Neural cell (in vitro differentiated cells): ENCODE measurements at regions not wholly inside any gene's neighbourhood (a gene's known extent, or its start where the extent isn't known, plus 50 kb on each side); places are given as distances from the start of the nearest gene placed in this dataset.

Source experiments
- EP300 ChIP-seq: fragments of 450-650 bp; conservative IDR thresholded peaks from 2 replicates; pipeline ENCODE4 v1.6.1; 2014; ENCODE audit warnings: antibody characterized with exemption, mild to moderate bottlenecking, moderate library complexity; ENCODE audit not compliant: poor library complexity, severe bottlenecking
- EZH2 ChIP-seq: fragments of 200-600, 300-800 bp; shearing (Covaris generic), sonication (generic); IDR thresholded peaks from 2 replicates; pipeline ENCODE4 v1.6.1; 2014; ENCODE audit warnings: antibody characterized with exemption, low read length, borderline replicate concordance, mild to moderate bottlenecking; ENCODE audit not compliant: insufficient read depth, poor library complexity, severe bottlenecking
- MXI1 ChIP-seq: fragments of 450-650 bp; conservative IDR thresholded peaks from 2 replicates; pipeline ENCODE4 v1.6.1; 2014; ENCODE audit warnings: antibody characterized with exemption, mild to moderate bottlenecking; ENCODE audit not compliant: poor library complexity, severe bottlenecking
- POLR2AphosphoS5 ChIP-seq: IDR thresholded peaks from 2 replicates; pipeline ENCODE4 v1.6.1; 2012
- RAD21 ChIP-seq: fragments of 450-650 bp; conservative IDR thresholded peaks from 2 replicates; pipeline ENCODE4 v1.6.1; 2014; ENCODE audit warnings: antibody characterized with exemption, mild to moderate bottlenecking, moderate library complexity
- SMC3 ChIP-seq: fragments of 450-650 bp; conservative IDR thresholded peaks from 2 replicates; pipeline ENCODE4 v1.6.1; 2014; ENCODE audit warnings: antibody characterized with exemption, mild to moderate bottlenecking, moderate library complexity; ENCODE audit not compliant: poor library complexity
- TF ChIP-seq, protein P1 (sequence below): fragments of 450-650 bp; IDR thresholded peaks from 2 replicates; pipeline ENCODE4 v1.5.1; 2014; ENCODE audit warnings: antibody characterized with exemption, mild to moderate bottlenecking, moderate library complexity; ENCODE audit not compliant: poor library complexity, severe bottlenecking
- TF ChIP-seq, protein P2 (sequence below): IDR thresholded peaks from 2 replicates; pipeline ENCODE4 v1.6.1; 2012; ENCODE audit warnings: borderline replicate concordance

DNA sequence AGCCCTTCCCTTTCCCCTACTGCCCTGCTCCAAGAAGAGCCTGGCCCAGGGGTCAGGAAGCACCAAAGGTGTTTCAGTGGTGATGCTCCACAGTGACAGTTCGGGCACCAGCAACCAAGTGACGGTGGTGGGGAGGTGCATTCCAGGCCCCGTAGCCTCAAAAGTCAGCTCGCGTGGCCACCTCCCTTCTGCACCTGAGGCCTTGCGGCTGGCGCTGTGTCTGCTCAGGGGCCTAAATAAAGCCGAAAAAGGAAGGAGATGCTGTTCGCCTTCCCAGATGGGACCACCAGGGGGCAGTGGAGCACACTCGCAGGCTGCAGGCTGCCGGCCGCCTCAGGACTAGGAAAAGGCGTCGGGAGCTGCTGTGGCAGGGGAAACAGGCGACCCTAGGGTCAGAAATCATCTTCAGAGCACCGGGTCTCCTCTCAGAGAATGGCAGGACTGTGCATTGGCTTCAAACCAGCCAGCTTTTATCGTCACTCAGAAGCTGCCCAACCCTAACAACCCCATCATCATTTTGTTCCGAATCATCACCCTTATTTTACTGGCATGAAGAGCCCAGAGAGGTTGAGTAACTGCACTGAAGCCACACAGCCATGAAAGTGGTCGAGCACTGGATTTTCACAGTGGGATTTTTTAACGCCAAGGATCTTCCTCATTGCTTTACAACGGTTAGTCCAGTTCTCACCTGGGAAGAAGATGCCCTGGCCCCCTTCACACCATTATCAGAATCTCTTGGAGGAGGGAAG is 213.0 kb upstream of the CELF4 start:
- TF ChIP-seq, protein P1, sequence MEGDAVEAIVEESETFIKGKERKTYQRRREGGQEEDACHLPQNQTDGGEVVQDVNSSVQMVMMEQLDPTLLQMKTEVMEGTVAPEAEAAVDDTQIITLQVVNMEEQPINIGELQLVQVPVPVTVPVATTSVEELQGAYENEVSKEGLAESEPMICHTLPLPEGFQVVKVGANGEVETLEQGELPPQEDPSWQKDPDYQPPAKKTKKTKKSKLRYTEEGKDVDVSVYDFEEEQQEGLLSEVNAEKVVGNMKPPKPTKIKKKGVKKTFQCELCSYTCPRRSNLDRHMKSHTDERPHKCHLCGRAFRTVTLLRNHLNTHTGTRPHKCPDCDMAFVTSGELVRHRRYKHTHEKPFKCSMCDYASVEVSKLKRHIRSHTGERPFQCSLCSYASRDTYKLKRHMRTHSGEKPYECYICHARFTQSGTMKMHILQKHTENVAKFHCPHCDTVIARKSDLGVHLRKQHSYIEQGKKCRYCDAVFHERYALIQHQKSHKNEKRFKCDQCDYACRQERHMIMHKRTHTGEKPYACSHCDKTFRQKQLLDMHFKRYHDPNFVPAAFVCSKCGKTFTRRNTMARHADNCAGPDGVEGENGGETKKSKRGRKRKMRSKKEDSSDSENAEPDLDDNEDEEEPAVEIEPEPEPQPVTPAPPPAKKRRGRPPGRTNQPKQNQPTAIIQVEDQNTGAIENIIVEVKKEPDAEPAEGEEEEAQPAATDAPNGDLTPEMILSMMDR: peak; percentile 89
- TF ChIP-seq, protein P2, sequence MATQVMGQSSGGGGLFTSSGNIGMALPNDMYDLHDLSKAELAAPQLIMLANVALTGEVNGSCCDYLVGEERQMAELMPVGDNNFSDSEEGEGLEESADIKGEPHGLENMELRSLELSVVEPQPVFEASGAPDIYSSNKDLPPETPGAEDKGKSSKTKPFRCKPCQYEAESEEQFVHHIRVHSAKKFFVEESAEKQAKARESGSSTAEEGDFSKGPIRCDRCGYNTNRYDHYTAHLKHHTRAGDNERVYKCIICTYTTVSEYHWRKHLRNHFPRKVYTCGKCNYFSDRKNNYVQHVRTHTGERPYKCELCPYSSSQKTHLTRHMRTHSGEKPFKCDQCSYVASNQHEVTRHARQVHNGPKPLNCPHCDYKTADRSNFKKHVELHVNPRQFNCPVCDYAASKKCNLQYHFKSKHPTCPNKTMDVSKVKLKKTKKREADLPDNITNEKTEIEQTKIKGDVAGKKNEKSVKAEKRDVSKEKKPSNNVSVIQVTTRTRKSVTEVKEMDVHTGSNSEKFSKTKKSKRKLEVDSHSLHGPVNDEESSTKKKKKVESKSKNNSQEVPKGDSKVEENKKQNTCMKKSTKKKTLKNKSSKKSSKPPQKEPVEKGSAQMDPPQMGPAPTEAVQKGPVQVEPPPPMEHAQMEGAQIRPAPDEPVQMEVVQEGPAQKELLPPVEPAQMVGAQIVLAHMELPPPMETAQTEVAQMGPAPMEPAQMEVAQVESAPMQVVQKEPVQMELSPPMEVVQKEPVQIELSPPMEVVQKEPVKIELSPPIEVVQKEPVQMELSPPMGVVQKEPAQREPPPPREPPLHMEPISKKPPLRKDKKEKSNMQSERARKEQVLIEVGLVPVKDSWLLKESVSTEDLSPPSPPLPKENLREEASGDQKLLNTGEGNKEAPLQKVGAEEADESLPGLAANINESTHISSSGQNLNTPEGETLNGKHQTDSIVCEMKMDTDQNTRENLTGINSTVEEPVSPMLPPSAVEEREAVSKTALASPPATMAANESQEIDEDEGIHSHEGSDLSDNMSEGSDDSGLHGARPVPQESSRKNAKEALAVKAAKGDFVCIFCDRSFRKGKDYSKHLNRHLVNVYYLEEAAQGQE: no peak
- TF ChIP-seq EZH2 (no peak), RAD21 (peak; percentile 90), POLR2AphosphoS5 (no peak), EP300 (no peak), MXI1 (no peak), SMC3 (peak; percentile 90)
